ENCODE measurements at regions not wholly inside any gene's neighbourhood (a gene's known extent, or its start where the extent isn't known, plus 50 kb on each side); places are given as distances from the start of the nearest gene placed in this dataset.
"Not testable (repeated sequence)": the region's sequence is repeated elsewhere in the genome, so short reads cannot be mapped to it uniquely, and the experiment has no call there.

DNA sequence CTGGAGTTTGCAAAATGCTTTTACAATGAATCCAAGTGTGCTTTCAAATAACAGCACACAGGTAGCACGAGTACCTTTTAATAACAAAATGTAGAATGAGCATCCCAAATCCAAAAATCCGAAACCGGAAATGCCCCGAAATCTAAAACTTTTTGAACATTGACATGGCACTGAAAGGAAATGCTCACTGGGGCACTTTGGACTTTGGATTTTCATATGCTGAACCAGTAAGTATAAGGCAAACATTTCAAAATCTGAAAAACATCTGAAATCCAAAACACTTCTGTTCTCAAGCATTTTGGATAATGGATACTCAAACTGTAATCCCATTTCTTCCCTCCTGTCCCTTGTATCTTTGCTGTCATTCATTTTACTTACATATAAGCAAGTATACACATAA is 50.1 kb downstream of the GCNT4 start:
- DNase-seq, result no peak

DNA sequence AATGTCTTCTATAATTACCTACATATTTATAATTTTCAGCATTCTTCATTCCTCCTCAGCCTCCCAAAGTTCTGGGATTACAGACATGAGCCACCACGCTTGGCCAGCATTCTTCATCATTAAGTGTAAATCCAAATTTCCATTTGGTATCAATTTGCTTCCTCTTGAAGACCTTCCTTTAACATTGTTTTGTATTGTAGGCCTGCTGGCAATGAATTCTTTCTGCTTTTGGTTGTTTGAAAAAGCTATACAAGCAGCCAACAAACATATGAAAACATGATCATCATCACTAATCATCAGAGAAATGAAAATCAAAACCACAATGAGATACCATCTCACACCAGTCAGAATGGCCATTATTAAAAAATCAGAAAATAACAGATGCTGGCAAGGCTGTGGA is 56.4 kb downstream of the GCNT4 start:
- no peak for DNase-seq

DNA sequence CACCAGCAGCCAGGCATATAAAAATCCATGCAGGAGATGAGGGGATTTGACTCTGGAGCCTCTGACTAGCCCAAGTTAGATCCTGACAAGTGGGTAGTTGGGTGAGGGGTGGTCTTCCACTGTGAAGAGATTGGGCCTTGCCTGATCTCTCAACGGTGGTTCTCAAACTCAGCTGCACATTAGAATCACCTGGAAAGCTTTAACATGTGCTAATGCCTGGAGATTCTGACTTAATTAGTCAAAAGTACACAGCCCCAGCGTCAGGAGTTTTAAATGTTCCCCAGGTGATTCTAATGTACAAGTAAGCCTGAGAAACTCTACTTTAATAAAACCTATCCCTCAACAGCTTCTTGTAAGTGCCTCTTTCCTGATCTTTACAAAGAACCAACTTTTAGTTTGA is 57.5 kb downstream of the GCNT4 start:
- no peak for DNase-seq

DNA sequence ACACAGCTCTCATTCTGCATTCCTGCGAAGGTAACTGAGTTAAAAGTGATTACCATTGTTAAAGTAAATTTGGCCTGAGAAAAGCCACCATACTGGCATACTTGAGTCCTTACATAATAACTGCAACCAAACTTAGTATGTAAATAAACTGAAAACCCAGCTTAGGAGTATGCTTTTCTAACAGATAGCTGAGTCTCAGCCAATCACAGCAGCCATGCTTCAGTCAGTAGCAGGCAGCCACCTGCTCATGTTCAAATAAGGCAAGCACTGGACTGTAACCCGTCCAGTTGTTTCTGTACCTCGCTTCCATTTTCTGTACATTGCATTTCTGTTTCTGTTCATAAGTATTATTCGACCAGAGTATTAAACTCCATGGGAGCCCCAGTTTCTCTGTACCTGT is 58.6 kb downstream of the GCNT4 start:
- DNase-seq, result no peak

DNA sequence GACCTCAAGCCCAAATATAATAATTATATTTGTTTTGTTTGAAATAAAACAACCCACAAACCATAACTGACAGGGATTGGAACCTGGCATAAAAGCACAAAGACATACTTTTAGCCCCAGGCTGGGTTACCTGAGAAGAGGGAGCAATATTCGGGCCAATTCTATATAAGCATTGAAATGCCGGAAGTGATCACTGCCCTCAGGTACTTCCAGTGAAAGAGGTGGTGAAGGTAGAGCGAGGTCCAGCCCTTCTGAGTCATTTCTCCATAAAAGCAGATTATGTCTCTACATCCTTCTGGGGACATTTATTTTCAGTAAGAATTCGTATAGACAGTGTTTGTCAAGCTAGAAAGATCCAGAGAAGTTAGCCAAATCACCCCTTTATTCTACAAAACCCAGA is 59.6 kb downstream of the GCNT4 start:
- no peak for DNase-seq

DNA sequence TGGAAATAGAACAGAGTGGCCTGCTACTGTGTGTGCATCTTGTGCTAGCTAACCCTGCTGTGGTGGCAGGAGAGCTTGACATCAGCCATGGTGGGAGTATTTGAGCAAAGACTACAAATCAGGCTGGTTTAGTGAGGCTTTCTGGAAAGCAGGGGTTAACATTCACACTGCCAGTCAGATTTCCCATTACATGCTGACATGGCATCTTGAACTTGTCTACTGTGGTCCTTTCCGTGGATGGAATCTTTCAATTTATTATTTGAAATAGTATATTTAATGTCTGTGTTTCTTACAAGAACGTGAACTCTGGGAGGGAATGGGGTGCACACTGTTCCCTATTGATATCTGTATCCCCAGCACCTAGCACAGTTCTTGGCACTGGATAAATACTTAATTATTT is 60.8 kb downstream of the GCNT4 start:
- DNase-seq, result no peak

DNA sequence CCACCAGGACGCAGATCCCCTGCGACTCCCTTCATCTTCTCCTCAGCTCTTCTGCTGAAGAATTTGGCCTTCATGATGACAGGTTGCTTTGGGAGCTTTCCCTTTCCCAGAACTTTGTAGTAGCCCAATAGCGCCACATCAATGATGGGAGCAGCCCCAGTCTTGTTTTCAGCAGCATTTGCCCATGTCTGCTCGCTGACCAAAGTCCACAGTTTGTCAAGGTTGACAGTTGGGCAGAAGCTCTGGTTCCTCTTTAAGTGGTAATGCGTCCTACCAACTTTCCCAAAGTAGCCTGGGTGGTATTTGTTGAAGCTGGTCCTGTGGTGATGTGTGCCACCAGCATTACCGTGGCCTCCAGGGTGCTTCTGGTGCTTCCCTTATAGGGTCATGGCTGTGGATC is 62.2 kb downstream of the GCNT4 start:
- no peak for DNase-seq

DNA sequence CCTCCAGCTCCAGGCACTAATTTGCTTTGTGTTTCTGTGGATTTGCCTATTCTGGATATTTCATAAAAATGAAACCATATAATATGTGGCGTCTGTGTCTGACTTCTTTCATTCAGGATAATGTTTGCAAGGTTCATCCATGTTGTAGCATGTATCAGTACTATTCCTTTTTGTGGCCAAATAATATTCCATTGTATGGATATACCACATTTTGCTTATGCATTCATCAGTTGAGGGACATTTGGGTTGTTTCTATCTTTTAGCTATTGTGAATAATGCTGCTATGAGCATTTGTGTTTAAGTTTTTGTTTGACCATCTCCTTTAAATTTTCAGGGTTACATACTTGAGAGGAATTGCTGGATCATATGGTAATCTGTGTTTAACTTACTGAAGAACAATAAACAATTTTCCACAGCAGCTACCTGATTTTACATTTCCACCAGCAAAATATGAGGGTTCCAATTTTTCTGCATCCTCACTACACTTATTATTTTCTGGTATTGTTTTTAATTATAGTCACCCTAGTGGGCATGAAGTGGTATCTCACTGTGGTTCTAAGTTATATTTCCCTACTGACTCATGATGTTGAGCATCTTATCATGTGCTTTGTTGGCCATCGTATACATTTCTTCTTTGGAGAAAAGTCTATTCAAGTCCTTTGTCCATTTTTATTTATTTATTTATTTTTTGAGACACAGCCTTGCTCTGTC is 63.9 kb downstream of the GCNT4 start:
- DNase-seq, result no peak

DNA sequence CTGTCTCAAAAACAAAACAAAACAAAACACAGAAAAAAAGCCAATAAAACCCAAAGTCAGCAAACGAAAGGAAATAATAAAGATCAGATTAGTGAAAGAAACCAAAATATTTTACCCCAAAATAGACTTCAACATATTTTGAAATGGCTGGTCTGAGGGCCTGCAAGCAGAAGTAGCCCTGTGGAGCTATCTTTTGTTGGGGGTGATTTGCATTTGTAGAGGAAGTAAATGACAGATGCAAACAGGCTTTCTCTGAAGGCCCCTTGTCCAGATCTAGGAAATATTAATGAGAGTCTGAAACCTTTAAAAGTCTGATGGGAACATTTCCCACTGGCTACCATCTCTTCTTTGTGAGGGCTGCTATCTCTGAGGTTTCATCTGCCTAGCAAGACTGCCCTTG is 74.0 kb downstream of the GCNT4 start:
- no peak for DNase-seq

DNA sequence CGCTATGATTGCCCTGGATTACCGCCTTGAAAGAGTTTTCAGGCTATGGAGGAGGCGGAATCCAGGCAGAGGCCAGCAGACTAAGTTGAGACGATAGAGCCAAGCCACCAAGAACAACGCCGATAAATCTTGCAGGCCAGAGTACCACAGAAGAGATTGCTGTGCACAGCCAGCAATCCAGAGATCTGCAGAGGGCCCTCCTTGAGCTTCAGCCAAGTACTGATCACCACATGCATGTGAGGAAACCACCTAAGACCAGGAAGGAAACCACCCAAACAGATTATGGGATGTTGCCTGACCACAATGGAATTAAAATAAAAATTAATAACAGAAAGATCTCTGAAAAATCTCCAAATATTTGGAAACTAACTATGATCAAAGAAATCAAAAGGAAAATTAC is 74.9 kb downstream of the GCNT4 start:
- DNase-seq, result no peak

DNA sequence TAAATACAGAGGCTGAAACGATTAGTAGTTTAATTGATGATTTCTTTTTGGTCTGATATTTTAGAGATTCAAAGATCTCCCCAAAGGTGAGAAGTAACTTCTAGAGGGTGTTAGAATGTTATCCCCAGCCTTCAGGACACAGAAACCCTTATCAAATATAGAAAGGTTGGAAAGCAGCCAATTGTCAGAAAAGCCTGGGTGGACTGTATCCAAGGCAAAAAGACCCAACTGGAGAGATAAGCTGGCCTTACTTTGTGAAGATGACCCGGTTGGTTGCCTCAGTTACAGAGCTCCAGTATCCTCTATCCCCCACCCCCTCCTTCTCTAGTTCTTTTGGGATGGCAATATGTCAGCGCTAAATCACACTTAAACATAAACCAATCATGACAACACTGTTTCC is 75.7 kb downstream of the GCNT4 start:
- DNase-seq, result no peak

DNA sequence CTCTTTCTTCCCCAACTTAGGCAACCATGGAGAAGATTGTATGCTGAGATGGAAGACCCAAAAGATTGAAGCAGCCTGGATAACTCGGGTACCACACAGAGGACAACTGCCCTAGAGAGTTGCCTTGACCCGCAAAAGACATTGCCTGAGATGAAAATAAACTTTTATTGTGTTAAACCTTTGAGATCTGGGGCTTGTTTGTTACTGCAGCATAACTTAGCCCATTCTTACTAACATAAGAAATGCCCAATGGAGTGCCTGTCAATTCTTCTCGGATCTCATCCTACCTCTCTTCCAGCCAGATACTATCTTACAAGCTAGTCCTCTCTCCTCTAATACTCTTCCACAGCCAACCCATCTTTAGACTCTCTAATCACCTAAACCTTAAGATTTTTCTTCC is 76.8 kb downstream of the GCNT4 start:
- no peak for DNase-seq

DNA sequence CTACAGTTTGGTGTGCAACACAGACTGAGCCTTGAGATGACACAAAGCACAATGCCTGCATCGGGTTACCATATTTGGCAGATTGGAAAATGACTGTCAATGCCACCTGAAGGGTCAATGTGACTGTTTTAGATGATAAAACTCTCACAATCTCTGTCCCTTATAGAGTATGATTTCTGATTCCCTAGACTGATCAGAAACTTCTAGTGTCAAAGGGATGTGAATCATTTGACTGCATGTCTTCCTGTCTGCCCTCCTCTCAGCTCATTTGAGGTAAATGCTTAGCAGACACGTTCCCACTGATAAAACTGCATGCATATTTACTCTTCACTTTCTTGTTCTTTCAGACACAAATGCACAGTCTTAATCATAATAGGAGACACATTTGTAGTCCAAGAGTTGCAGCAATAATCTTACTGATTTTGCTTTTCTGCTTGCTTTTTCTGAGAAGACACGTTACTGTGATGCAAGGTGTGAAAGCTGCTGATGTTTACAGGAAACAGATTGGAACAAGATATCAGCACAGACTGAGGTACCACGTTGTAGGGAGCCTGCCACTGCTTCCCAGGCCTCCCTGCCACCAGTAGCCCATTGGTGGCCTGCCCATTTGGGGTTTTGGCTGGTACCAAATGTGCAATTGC is 77.8 kb downstream of the GCNT4 start:
- no peak for DNase-seq

DNA sequence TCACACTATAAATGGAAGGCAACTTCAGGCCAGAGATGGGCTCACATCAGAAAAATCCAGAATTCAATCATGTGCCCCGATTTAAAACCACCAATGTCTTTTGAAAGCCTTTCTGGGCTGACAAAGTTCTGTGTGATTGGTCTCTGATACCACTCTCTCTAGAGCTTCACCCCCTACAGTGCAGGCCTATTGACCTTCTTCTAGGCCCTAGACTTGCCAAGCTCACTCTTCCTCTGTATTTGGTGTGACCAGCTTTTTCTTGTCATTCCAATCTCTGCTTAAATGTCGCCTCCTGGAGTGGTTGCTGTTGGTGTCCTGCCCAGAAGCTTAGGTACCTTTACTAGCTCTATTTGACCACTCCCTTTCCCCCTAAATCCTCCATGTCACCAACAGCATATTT is 78.7 kb downstream of the GCNT4 start:
- DNase-seq, result no peak

DNA sequence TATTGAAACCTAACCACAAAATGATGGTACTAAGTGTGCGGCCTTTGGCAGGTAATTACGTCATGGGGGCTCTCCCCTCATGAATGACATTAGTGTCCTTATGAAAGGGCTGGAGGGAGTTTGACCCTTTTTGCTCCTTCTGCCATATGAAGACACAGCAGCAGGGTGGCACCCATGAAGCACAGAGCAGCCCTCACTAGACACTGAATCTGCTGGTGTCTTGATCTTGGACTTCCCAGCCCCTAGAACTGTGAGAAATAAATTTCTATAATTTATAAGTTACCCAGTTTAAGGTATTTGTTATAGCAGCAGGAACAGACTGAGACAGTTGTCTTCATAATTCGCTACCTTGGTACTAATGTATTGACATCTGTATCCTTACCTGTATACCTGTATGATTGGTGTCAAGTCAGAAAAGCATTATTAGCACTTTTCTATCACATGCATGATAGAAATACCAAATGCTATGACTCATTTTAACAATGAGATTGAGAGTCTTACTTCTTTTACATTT is 80.4 kb downstream of the GCNT4 start:
- no peak for DNase-seq

DNA sequence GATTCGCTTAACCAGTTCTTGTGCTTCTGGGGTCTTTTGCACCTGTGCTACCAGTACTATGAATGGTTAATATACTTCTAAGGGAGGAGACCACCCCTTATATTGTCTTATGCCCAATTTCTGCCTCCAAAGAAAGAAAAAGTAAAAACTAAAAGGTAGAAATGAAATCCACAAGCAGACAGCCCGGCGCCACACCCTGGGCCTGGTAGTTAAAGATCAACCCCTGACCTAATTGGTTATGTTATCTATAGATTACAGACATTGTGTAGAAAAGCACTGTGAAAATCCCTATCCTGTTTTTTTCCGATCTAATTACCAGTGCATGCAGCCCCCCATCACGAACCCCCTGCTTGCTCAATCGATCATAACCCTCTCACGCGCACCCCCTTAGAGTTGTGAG is 81.5 kb downstream of the GCNT4 start:
- DNase-seq, result not testable (repeated sequence)

DNA sequence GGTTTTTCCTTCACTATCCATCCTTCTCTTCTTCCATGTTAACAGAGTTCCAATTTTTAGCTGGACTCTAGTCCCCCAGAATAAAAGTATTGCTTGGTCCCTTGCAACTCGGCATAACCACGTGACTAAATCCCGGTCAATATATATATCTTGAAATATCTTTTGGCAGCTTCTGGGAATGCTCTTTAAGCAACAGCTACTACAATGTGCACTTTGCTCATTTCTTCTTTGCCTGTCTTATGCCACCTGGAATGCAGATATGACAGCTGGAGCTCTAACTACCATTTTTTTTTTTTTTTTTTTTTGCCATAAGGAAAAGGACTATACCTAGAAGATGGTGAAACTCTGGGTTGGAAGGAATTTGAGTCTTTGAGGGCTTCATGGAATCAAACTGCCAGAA is 82.6 kb downstream of the GCNT4 start:
- no peak for DNase-seq

DNA sequence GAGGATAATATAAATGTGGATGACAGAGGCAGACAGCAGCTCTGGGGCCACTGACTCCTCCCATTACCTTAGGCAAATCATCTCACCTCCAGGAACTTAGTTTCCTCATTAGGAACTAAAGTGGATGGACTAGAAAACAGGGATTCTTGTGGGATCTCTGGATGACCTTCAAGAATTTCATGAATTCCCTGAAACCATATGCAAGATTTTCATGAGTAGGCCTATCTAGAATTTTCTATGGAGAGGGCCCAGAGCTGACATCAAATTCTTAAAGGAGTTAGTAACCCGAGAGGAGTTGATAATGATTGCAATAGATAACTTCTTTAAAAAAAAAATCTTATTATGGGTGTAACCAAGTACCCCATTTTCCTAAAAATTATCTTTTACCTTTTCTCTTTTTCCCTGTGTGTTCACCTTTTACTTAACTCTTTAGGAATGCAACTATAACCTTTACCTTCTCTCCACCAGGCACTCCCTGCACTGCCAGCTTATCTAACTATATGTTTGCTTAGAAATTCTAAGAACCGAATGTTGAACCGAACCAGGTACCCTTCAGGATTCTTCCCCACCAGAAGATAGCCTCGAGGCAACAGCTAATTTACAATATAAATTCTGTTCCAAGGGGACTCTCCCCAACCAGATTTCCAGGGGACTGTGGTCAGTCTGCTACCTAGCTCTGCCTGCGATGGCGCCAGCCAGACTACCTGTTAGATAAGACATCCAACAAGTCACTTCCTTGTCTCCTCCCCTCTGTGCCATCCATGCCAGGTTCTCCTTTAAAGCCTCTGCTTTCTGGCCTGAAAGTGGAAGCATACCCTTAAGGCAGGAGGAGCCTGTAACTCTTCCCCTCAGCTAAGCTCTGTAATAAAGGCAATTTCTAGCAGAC is 86.0 kb downstream of the GCNT4 start:
- no peak for DNase-seq

DNA sequence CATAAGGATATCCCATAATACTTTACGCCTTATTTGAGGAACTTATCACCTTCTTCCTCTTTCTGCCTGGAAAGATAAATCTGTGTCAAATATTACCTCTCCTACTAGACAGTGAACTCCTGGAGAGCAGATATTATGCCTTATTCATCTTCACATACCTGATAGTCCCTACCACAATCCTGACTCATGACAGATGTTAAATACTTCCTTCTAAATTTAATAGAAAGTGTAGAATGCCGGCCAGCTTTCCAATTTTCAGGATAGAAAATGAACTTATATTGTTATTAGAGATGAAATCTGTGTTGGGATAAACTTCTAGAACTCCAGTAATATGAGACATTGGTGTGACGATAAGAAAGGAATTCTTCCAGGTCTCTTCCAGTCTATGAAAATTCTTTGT is 89.0 kb downstream of the GCNT4 start:
- DNase-seq, result no peak

DNA sequence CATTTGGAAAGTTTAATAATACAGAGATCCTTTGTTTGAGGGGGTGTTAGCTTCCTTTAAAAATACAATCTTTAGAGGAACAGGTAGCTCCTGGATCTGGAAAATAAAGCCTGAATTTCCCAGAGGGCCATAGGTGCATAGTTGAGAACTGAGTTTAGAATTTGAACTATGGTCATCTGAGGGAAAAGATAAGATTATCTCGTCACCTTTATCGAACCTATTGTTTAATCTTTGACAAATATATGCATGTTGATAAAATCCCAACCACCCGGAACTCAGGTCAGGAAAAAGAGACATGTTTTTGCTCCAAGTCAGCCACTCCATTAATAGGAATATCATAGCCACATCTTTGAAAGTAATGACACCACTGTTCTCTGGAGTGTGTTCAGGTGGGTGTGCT is 91.7 kb upstream of the FAM169A start:
- DNase-seq, result no peak

DNA sequence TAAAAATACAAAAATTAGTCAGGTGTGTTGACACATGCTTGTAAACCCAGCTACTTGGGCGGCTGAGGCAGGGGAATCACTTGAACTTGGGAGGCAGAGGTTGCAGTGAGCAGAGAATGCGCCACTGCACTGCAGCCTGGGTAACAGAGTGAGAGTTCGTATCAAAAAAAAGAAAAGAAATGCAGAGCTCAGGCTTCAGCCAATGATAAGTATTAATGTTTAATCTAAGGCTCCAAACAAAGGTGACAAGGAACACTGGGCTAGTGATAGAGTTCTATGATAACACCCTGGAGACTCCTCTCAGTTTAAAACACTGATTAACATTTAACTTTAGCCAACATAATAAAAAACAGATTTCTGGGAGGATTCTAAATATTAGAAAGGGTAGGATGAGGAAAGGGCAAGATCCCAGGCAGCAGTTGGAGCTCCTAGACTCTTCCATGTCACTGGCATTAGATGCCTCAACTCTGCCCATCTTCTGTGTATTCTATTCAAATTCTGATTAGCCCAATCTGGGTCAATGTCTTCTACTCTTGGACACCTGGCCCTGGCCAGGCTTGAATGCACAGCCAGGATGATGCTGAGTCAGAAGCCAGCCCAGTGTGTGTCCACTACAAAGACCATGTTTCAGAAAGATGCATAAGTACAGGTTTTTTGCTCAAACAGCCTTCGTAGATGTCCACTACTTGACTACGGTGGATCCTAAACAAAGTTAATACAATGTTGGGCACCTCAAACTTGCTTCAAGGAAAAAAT is 91.0 kb upstream of the FAM169A start:
- DNase-seq, result no peak

DNA sequence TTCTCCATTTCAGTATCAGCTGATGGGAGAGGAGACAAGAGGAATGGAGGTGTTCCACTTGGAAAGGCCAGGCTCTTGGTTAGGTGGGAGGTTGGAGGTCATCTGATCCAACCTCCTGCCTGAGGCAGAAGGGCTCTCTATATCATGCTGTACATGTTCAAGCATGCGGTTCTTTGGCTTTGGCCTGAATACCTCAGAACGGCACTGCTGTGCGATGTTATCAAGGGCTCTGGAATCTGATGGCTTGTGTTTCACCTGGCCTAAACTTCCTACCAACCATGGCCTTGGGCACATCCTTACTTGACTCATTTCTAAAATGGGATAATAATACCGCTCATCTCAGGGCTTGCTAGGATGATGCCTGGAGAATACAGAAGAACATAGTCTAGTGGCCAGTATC is 90.1 kb upstream of the FAM169A start:
- DNase-seq, result no peak

DNA sequence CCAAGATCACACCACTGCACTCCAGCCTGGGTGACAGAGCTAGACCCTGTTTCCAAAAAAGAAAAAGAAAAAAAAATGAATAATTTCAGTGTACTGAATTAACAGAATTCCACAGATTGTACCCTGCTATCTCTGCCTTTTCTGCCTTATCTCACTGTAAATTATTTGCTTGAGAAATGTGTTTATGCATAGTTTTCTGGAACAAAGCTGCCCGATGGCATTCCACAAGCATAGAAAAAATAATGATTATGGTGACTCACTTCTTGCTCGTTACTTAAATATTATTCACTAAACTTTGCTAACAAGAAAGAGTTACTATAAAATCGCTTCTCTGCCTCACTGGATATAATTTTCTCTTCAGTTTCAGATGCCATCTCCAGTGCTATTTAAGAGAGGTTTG is 88.7 kb upstream of the FAM169A start:
- DNase-seq, result no peak

Data from NCI-H69 (cell line).